ENCODE measurements at regions not wholly inside any gene's neighbourhood (a gene's known extent, or its start where the extent isn't known, plus 50 kb on each side); places are given as distances from the start of the nearest gene placed in this dataset.
A peak's percentile ranks its signal among the peaks of the same experiment; 100 is the strongest.

DNA sequence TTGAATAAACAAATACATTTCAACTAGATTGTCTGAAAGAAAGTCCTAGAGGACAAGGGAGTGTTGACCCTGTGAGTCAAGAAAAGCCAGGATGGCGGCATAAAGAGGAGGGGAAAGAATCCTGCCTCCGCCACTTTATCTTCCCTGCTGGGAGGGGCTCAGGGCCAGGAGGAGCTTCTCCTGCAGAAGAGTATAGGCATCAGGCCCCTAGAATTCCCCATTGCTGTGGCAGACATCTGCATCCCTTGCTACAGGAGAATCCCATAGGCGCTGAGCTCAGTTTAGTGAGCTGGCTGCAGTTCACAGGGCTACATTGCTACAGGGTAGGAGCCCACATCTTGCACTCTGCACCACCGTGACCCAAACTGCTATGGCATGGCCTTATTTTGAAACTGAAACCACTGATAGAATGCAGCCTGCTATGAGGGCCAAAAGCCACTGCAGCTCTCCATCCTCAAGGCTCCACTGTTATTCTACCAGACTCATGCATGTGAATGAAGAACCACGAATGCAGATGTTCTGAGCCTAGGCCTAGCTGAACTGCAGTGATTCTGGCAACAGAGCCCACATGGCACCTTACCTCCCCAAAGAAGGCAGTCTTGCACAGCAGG, 941.4 kb upstream of the CTNND2 start:
- Mint-ChIP-seq H3K4me1 (peaks cover 10% of the 10 kb centered on the region), H3K27ac (no peak overlapping the region), H3K9me3 (no peaks in the 10 kb centered on the region), H3K36me3 (no peaks in the 10 kb centered on the region), H3K27me3 (ENCODE audit: low read depth) (no peaks in the 10 kb centered on the region), H3K4me3 (no peak overlapping the region)
- CTCF ChIA-PET: no interaction called here
- POLR2A ChIA-PET: interaction anchor here (0.6 kb wide), 1 partner anchor 1256 kb away, joined by 5 read pairs; no protein-coding TSS in a partner anchor
- DNase-seq (ENCODE audit: low spot score) (peak; percentile 21), ATAC-seq (peak; percentile 89)
- TF ChIP-seq ZNF121 (CRISPR knock-in tag; IDR thresholded peaks at IDR 0.05) (no peak), FOXJ3 (CRISPR knock-in tag; IDR thresholded peaks at IDR 0.05; ENCODE audit: borderline replicate concordance) (no peak), ELF4 (CRISPR knock-in tag; IDR thresholded peaks at IDR 0.05; ENCODE audit: low read depth) (no peak), EMX1 (CRISPR knock-in tag; IDR thresholded peaks at IDR 0.05) (no peak), SMAD4 (CRISPR knock-in tag; IDR thresholded peaks at IDR 0.05) (no peak), ZNF317 (CRISPR knock-in tag; IDR thresholded peaks at IDR 0.05; ENCODE audit: borderline replicate concordance, low read depth) (no peak), KAT7 (CRISPR knock-in tag; IDR thresholded peaks at IDR 0.05; ENCODE audit: borderline replicate concordance) (no peak), JUN (CRISPR knock-in tag; IDR thresholded peaks at IDR 0.05) (no peak), NFYB (CRISPR knock-in tag; conservative IDR thresholded peaks at IDR 0.05; ENCODE audit: low read depth) (no peak), HMGA2 (CRISPR knock-in tag; IDR thresholded peaks at IDR 0.05) (no peak)
- TF ChIP-seq, protein P1, sequence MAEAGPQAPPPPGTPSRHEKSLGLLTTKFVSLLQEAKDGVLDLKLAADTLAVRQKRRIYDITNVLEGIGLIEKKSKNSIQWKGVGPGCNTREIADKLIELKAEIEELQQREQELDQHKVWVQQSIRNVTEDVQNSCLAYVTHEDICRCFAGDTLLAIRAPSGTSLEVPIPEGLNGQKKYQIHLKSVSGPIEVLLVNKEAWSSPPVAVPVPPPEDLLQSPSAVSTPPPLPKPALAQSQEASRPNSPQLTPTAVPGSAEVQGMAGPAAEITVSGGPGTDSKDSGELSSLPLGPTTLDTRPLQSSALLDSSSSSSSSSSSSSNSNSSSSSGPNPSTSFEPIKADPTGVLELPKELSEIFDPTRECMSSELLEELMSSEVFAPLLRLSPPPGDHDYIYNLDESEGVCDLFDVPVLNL (CRISPR knock-in tag; IDR thresholded peaks at IDR 0.05; ENCODE audit: borderline replicate concordance, low read depth): no peak
- TF ChIP-seq, protein P2, sequence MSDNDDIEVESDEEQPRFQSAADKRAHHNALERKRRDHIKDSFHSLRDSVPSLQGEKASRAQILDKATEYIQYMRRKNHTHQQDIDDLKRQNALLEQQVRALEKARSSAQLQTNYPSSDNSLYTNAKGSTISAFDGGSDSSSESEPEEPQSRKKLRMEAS (CRISPR knock-in tag; IDR thresholded peaks at IDR 0.05): no peak
- TF ChIP-seq, protein P3, sequence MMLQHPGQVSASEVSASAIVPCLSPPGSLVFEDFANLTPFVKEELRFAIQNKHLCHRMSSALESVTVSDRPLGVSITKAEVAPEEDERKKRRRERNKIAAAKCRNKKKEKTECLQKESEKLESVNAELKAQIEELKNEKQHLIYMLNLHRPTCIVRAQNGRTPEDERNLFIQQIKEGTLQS (CRISPR knock-in tag; conservative IDR thresholded peaks at IDR 0.05): no peak
- TF ChIP-seq, protein P4, sequence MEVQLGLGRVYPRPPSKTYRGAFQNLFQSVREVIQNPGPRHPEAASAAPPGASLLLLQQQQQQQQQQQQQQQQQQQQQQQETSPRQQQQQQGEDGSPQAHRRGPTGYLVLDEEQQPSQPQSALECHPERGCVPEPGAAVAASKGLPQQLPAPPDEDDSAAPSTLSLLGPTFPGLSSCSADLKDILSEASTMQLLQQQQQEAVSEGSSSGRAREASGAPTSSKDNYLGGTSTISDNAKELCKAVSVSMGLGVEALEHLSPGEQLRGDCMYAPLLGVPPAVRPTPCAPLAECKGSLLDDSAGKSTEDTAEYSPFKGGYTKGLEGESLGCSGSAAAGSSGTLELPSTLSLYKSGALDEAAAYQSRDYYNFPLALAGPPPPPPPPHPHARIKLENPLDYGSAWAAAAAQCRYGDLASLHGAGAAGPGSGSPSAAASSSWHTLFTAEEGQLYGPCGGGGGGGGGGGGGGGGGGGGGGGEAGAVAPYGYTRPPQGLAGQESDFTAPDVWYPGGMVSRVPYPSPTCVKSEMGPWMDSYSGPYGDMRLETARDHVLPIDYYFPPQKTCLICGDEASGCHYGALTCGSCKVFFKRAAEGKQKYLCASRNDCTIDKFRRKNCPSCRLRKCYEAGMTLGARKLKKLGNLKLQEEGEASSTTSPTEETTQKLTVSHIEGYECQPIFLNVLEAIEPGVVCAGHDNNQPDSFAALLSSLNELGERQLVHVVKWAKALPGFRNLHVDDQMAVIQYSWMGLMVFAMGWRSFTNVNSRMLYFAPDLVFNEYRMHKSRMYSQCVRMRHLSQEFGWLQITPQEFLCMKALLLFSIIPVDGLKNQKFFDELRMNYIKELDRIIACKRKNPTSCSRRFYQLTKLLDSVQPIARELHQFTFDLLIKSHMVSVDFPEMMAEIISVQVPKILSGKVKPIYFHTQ (CRISPR knock-in tag; IDR thresholded peaks at IDR 0.05): no peak

DNA sequence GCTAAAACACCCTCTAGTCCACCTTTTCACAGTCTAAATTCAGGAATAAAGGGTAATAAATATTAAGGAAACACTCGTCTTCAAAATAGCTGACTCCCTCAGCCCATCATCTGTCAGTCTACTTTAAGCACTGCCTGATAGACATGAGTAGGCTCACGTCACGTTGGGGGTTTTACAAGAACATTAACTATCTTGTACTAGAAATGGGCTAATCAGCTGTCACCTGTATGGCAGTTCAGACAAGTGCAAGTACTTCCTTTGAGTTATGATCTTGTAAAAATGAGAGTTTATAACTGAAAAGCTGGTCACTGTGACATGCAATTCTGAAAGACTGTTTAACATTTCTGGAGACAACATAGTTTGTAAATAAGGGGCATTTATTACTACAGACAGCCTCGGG, 936.7 kb upstream of the CTNND2 start:
- no peak for DNase-seq (ENCODE audit: low spot score)
- H3K36me3 Mint-ChIP-seq: no peaks in the 10 kb centered on the region
- H3K27ac Mint-ChIP-seq: no peak overlapping the region
- CTCF ChIA-PET: no interaction called here
- no peaks in the 10 kb centered on the region for H3K9me3 Mint-ChIP-seq
- POLR2A ChIA-PET: no interaction called here
- H3K27me3 Mint-ChIP-seq (ENCODE audit: low read depth): no peaks in the 10 kb centered on the region
- H3K4me1 Mint-ChIP-seq: peaks cover 10% of the 10 kb centered on the region
- no peak for ATAC-seq
- H3K4me3 Mint-ChIP-seq: no peak overlapping the region
- TF ChIP-seq JUN (CRISPR knock-in tag; IDR thresholded peaks at IDR 0.05) (no peak), CREB1 (CRISPR knock-in tag; IDR thresholded peaks at IDR 0.05) (no peak), NR2C2 (CRISPR knock-in tag; IDR thresholded peaks at IDR 0.05) (no peak), ZNF263 (CRISPR knock-in tag; IDR thresholded peaks at IDR 0.05; ENCODE audit: low read depth) (no peak), CREM (CRISPR knock-in tag; IDR thresholded peaks at IDR 0.05) (no peak), OVOL2 (CRISPR knock-in tag; IDR thresholded peaks at IDR 0.05; ENCODE audit: borderline replicate concordance) (no peak), NFYB (CRISPR knock-in tag; conservative IDR thresholded peaks at IDR 0.05; ENCODE audit: low read depth) (no peak), SOX15 (CRISPR knock-in tag; IDR thresholded peaks at IDR 0.05) (no peak), ZNF121 (CRISPR knock-in tag; IDR thresholded peaks at IDR 0.05) (no peak), MYBL2 (CRISPR knock-in tag; IDR thresholded peaks at IDR 0.05) (no peak), GABPB1 (CRISPR knock-in tag; IDR thresholded peaks at IDR 0.05) (no peak)
- TF ChIP-seq, protein P2 (CRISPR knock-in tag; IDR thresholded peaks at IDR 0.05): no peak
- TF ChIP-seq, protein P5, sequence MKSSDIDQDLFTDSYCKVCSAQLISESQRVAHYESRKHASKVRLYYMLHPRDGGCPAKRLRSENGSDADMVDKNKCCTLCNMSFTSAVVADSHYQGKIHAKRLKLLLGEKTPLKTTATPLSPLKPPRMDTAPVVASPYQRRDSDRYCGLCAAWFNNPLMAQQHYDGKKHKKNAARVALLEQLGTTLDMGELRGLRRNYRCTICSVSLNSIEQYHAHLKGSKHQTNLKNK (CRISPR knock-in tag; IDR thresholded peaks at IDR 0.05): no peak
- TF ChIP-seq, protein P6, sequence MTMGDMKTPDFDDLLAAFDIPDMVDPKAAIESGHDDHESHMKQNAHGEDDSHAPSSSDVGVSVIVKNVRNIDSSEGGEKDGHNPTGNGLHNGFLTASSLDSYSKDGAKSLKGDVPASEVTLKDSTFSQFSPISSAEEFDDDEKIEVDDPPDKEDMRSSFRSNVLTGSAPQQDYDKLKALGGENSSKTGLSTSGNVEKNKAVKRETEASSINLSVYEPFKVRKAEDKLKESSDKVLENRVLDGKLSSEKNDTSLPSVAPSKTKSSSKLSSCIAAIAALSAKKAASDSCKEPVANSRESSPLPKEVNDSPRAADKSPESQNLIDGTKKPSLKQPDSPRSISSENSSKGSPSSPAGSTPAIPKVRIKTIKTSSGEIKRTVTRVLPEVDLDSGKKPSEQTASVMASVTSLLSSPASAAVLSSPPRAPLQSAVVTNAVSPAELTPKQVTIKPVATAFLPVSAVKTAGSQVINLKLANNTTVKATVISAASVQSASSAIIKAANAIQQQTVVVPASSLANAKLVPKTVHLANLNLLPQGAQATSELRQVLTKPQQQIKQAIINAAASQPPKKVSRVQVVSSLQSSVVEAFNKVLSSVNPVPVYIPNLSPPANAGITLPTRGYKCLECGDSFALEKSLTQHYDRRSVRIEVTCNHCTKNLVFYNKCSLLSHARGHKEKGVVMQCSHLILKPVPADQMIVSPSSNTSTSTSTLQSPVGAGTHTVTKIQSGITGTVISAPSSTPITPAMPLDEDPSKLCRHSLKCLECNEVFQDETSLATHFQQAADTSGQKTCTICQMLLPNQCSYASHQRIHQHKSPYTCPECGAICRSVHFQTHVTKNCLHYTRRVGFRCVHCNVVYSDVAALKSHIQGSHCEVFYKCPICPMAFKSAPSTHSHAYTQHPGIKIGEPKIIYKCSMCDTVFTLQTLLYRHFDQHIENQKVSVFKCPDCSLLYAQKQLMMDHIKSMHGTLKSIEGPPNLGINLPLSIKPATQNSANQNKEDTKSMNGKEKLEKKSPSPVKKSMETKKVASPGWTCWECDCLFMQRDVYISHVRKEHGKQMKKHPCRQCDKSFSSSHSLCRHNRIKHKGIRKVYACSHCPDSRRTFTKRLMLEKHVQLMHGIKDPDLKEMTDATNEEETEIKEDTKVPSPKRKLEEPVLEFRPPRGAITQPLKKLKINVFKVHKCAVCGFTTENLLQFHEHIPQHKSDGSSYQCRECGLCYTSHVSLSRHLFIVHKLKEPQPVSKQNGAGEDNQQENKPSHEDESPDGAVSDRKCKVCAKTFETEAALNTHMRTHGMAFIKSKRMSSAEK (CRISPR knock-in tag; IDR thresholded peaks at IDR 0.05; ENCODE audit: borderline replicate concordance): no peak

All from WTC11 (cell line).